ENCODE measurements at regions not wholly inside any gene's neighbourhood (a gene's known extent, or its start where the extent isn't known, plus 50 kb on each side); places are given as distances from the start of the nearest gene placed in this dataset.
A peak's percentile ranks its signal among the peaks of the same experiment; 100 is the strongest.

DNA sequence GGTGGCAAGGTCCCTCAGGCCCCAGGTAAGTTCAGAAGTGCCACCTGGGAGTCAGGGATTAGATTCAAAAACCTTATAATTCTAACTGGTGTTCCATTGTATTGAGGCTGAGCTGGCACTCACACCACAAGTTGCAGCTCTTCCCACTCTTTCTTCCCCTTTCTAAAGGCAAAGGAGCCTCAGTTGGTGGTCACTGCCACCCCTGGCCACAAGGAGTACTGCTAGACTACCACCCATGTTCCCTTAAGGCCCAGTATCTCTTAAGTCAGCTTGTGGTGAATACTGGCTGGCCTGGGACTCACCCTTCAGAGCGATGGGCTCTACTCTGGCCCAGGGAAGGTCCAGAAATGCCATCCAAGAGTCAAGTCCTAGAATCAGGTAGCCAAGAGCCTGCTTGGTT lies 421.1 kb upstream of the KHDRBS2 start:
- in situ Hi-C loops (cut with HindIII; ENCODE audit: low pct_unique_long_range_greater_than_20kb, low sequenced_read_pairs) = no loop called here
- DNase-seq (ENCODE audit: low read depth, low spot score) = peak; percentile 1

DNA sequence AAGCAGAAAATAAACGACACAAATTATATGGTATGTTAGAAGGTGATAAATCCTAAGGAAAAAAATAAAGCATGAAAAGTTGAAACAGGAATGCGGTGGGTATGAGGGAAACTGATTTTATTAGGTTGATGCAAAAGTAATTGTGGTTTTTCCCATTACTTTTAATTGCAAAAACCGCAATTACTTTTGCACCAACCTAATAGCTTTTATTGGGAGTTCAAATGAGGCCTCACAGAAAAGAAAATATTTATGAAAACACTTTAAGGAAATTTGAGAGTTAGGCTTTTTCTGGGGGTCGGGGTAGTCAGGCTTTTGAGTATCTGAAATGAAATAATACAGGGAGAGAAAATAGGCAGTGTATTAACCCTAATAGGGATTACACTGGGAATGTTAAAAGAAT lies 397.0 kb upstream of the KHDRBS2 start:
- no peak for DNase-seq (ENCODE audit: low read depth, low spot score)

DNA sequence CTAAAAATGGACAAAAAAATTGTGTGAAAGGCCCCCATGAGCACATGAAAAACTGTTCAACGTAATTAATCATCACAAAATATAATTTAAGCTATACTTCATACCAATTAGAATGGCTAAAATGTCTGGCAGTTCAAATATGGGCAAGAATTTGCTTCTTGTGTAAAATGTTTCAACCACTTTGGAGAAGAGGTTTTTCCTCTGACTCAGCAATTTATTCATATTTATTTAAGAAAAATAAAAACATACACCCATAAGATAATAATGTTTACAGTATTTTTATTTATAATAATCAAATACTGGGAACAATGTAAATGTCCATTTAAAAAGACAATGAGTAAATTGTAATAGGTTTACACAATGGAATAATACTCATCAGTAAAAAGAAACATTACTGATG lies 395.1 kb upstream of the KHDRBS2 start:
- in situ Hi-C loops (cut with HindIII; ENCODE audit: low pct_unique_long_range_greater_than_20kb, low sequenced_read_pairs) = no loop called here
- no peak for DNase-seq (ENCODE audit: low read depth, low spot score)

More for the DNA sequence above, 397.0 kb upstream of the KHDRBS2 start:
- in situ Hi-C loops (cut with HindIII; ENCODE audit: low pct_unique_long_range_greater_than_20kb, low sequenced_read_pairs) = no loop called here

DNA sequence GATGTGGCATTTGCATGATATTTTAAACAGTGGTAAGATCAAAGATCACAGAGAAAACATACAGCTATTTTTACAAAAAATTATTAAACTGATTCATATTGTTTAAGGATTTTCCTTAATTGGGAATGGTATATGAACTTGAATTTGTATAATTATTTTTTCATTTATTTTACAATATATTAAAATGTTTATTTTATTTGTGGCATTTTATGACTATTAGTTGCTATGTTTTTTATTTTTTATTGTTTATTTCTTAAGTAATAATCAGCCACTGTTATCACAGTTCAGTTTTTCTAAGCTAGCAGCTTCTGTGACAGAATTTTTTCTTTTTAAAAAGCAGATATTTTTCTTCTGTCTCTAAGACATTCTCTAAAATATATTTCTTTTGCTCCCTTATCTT lies 387.0 kb upstream of the KHDRBS2 start:
- no peak for DNase-seq (ENCODE audit: low read depth, low spot score)
- in situ Hi-C loops (cut with HindIII; ENCODE audit: low pct_unique_long_range_greater_than_20kb, low sequenced_read_pairs) = no loop called here

DNA sequence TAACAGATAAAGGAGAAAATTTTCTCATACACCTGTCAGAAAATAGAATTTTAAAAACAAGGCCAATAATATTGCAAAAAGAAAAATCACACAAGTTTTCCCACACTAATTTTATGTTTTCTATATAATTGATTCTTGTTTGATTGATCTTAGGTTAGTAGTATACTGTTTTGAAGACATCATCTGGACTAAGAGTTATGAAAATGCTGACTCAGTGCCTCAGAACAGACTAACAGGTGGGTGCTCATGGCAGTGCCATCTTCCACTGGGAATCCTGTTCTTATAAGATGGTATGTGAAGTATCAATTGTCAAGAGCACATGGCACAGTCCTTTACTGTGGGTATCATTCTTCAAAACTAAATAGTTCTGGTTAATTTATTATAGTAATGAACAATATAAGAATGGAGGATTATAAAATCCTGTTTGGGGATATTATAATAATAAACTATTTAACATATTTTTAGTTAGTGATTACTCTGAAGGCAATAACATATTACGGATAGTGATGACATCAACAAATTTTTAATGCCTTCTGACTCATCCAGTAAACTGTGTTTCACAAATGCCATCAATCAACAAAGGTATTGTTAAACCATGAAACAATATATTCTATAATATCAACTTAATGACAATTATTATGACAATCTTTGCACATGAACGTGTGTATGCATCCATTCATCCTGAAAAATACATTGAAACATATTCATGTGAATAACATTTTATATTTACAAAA lies 384.6 kb upstream of the KHDRBS2 start:
- DNase-seq (ENCODE audit: low read depth, low spot score) = no peak

DNA sequence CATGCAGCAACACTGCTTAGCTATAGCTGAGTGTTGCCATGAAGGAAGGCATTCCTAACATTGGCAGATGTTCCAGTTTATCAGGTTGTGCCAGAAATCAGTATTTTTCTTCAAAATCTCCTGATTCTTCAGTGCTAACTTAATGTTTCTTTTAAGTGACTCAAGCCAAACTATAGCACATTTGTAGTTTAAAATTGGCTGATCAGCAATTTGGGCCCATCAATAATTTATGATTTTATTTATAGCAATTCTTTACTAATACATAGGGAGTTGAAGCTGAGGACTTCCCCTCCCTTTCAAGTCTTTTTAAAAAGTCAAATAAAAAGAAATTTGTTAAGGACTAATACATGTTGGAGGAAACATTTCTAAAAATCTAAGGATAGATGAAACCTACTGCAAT lies 383.8 kb upstream of the KHDRBS2 start:
- in situ Hi-C loops (cut with HindIII; ENCODE audit: low pct_unique_long_range_greater_than_20kb, low sequenced_read_pairs) = no loop called here
- no peak for DNase-seq (ENCODE audit: low read depth, low spot score)

More for the DNA sequence above, 384.6 kb upstream of the KHDRBS2 start:
- in situ Hi-C loops (cut with HindIII; ENCODE audit: low pct_unique_long_range_greater_than_20kb, low sequenced_read_pairs) = no loop called here

DNA sequence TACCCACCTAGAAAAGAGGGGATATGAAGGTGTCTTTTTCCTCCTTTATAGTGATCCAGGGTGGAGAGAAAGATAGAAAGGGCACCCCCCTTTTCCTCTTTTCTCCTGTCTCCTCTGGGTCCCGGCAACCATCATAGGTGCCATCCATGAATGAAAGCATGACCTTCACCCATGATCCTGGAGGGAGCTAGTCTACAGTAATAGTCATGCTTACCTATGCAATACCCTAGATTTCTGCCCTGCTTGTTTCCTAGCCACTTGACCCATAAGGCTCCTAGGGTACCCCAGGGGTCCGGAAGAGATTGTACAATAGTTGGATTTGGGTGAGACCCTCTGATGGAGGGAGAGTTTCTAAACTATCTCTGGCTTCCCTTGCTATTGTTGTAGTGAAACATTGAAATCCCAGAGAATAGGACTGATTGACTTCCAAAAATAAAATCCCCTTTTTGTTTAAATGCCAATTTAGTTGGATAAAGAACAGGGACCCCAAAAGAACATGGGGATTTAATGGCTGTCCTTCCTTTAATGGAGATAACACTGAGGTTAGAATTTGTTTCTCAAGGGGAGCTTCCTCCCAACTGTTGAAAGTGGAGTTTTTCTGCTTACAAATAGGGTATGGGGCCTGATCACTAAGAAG lies 366.8 kb upstream of the KHDRBS2 start:
- in situ Hi-C loops (cut with HindIII; ENCODE audit: low pct_unique_long_range_greater_than_20kb, low sequenced_read_pairs) = no loop called here
- no peak for DNase-seq (ENCODE audit: low read depth, low spot score)

DNA sequence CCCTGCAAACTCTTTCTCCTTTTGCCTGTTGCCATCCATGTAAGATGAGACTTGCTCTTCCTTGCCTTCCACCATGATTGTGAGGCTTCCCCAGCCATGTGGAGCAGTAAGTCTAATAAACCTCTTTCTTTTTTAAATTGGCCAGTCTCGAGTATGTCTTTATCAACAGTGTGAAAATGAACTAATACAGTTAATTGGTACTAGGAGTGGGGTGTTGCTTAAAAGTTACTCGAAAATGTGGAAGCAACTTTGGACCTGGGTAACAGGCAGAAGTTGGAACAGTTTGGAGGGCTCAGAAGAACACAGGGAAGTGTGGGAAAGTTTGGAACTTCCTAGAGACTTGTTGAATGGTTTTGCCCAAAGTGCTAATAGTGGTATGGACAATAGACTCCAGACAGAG lies 359.2 kb upstream of the KHDRBS2 start:
- in situ Hi-C loops (cut with HindIII; ENCODE audit: low pct_unique_long_range_greater_than_20kb, low sequenced_read_pairs) = no loop called here
- no peak for DNase-seq (ENCODE audit: low read depth, low spot score)

DNA sequence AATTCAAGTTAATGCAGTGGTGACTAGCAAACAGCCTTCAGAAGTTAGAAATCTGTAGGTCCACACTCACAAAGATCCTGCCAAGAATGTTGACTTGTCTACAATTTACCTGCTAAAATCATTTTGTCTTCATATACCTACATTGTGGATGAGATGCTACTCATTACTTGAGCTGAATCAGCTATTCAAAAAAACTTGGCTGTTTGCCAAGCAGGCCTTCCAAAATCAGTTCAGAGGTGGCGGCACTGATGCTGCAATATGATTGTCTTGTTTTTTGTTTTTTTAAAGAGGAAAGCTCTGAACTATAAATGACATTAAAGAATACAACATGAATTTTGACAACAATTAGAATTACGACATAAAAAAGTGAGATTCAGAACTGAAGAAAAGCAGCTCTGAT lies 354.7 kb upstream of the KHDRBS2 start:
- no peak for DNase-seq (ENCODE audit: low read depth, low spot score)
- in situ Hi-C loops (cut with HindIII; ENCODE audit: low pct_unique_long_range_greater_than_20kb, low sequenced_read_pairs) = no loop called here

DNA sequence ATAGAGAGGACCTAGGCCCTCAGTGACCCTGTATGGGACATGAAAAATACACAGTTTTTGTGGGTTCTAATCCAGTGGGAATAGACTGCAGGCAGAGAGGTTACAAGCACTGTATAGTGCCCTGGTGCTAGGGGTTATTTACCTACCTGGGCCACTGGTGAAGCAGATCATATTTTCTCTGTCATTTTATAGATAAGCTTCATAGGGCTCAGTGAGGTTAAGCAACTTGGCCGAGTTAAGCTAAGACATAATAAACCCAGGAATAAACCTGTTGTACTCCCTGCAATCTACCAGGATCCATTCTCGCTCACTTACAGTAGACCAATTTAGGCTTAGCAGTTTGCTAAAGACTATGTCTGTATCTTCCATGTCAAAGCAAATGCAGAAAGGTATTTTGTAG lies 340.6 kb upstream of the KHDRBS2 start:
- DNase-seq (ENCODE audit: low read depth, low spot score) = no peak
- in situ Hi-C loops (cut with HindIII; ENCODE audit: low pct_unique_long_range_greater_than_20kb, low sequenced_read_pairs) = no loop called here

DNA sequence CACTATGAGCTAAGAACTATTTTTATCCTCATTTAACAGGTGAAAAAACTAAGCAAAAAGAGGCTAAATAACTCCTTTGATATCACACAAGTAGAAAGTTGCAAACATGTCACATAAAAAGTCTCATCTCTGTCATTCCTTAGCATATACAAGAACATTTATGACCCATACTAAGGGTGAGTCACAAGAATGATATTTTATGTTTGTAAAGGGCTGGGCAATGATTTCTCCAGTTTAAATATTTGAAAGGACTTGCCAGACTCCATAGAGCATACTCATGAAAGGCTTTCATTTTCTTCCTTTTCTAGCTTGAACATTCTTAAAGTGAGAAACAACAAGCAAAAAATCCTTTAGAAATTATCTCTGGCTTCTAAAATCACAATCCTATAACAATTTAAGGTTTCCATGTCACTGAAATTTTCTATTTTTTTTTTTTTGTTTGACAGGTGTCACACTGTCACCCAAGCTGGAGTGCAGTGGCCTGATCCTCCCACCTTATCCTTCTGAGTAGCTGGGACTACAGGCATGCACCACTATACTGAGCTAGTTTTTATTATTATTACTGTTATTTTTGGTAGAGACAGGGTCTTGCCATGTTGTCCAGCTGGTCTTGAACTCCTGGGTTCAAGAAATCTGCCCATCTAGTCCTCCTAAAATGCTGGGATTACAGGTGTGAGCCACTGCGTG lies 338.0 kb upstream of the KHDRBS2 start:
- in situ Hi-C loops (cut with HindIII; ENCODE audit: low pct_unique_long_range_greater_than_20kb, low sequenced_read_pairs) = no loop called here
- DNase-seq (ENCODE audit: low read depth, low spot score) = no peak

DNA sequence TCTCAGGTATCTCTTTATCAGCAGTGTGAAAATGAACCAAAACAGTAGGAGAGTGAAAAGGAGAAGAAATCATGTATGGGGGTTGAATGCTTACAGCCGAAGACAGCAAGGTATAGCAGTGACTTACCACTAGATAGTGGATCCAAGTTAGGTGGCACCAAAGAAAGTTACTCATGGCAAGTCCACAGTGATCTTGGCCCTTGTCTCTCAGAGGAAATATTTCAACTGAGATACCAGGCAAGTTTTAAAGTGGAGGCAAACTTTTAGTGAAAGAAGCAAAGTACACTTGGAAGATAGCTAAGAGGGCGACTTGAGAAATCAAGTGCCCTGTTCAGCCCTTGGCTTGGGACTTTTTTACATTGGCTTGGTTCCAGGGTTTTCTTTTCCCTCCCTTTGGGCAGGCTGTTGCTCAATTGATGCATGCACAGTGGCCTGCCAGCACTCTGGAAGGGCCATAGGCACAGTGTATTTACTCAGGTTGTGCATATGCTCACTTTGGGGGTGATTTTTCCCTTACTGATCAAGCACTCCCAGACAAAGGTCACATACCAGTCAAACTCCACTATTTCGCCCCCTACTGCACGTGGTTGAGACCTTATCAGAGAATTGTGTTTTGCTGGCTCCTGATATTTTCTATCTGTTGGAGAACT lies 329.5 kb upstream of the KHDRBS2 start:
- in situ Hi-C loops (cut with HindIII; ENCODE audit: low pct_unique_long_range_greater_than_20kb, low sequenced_read_pairs) = no loop called here
- DNase-seq (ENCODE audit: low read depth, low spot score) = no peak

DNA sequence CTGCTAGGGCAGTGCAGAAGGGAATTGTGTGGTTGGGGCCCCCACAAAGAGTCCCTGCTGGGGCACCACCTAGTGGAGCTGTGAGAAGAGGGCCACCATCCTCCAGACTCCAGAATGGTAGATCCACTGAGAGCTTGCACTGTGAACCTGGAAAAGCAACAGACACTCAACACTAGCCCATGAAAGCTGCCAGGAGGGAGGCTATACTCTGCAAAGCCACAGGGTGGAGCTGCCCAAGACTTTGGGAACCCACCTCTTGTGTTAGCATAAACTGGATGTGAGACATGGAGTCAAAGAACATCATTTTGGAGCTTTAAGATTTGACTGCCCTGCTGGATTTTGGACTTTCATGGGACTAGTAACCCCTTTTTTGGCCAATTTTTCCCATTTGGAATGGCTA lies 328.4 kb upstream of the KHDRBS2 start:
- in situ Hi-C loops (cut with HindIII; ENCODE audit: low pct_unique_long_range_greater_than_20kb, low sequenced_read_pairs) = no loop called here

DNA sequence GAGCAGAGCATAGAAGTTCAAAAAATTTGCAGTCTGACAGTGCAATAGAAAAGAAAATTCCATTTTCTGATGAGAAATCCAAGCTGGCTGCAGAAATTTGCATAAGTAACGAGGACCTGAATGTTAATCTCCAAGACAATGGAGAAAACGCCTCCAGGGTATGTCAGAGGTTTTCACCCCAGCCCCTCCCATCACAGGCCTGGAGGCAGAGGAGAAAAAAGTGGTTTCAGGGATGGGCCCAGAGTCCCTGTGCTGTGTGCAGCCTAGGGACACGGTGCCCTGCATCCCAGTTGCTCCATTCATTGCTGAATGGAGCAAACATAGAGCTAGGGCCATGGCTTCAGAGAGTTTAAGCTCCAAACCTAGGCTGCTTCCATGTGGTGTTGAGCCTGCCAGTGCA lies 327.9 kb upstream of the KHDRBS2 start:
- no peak for DNase-seq (ENCODE audit: low read depth, low spot score)
- in situ Hi-C loops (cut with HindIII; ENCODE audit: low pct_unique_long_range_greater_than_20kb, low sequenced_read_pairs) = no loop called here

More for the DNA sequence above, 328.4 kb upstream of the KHDRBS2 start:
- DNase-seq (ENCODE audit: low read depth, low spot score) = peak; percentile 30

DNA sequence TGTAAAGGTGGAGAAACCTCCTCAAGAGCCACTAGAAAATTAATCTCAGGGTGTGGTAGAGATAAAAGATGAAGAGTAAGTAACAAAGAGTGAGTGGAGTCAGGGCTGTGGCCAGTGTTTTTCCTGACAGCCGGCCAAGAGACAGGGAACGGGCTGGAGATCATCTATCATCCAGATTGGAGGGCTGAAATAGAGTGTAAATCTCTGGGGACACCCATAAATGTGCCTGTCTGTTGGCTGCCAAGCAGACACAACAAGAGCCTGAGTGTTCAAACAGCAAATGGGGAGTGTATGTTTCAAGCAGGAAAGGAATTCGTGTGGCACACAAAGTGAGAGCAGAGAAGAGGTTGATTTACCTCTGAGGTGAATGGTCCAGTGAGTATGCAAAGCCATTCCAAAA lies 326.4 kb upstream of the KHDRBS2 start:
- no peak for DNase-seq (ENCODE audit: low read depth, low spot score)
- in situ Hi-C loops (cut with HindIII; ENCODE audit: low pct_unique_long_range_greater_than_20kb, low sequenced_read_pairs) = no loop called here

DNA sequence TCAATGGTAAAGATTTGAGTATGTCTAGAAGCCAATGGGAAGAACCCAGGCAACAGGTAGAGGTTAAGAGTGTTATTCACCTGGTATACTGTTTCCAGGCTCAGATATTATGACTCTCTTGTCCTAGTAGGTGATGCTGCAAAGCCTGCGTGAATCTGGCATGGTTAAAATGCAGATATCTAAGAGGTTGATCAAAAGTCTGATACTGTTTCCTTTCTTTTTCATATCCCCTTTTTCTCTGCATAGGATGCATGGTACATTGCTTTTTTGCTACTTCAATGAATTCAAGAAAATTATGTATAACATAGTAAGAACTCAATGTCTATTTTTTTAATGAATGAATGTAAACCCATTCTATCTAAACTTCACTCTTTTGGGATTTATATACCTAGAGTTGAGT lies 284.3 kb upstream of the KHDRBS2 start:
- no peak for DNase-seq (ENCODE audit: low read depth, low spot score)
- in situ Hi-C loops (cut with HindIII; ENCODE audit: low pct_unique_long_range_greater_than_20kb, low sequenced_read_pairs) = no loop called here

DNA sequence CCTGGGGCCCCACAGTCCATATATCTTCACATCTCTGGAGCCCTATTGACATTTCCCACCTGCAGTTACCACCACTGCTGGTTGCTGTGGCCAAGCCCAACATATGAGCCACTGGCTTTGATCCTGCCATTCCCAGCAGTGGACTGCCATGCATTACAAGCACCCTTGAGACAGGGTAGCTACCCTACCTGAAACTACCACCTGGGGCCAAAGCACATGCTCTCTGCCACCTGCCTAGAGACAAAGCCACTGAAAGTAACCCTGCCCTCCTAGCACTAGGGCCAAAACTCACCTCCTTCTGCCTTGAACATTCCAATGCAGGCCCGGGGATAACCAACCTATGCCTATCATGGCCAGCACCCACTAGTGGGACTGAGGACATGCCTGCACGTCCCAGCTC lies 255.5 kb upstream of the KHDRBS2 start:
- no peak for DNase-seq (ENCODE audit: low read depth, low spot score)
- in situ Hi-C loops (cut with HindIII; ENCODE audit: low pct_unique_long_range_greater_than_20kb, low sequenced_read_pairs) = no loop called here

DNA sequence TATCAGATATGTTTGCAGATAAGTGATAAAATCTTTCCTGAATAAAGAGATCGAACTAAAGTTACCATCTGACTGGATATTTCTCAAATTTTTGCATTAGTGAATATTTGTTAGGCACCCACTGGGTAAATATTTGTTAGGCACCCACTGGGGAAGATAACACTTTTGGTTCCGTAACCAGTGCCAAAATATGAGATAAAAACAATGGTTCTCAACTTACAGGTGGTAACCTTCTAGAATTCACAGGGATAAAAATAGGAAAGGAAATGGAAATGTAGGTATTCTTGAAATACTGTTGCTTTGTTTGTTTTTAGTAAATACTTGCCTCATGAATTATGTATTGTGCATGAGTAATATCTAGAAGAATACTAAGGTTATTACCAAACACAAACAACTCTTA lies 245.0 kb upstream of the KHDRBS2 start:
- in situ Hi-C loops (cut with HindIII; ENCODE audit: low pct_unique_long_range_greater_than_20kb, low sequenced_read_pairs) = no loop called here
- DNase-seq (ENCODE audit: low read depth, low spot score) = no peak

Measured in SK-MEL-5 (cell line).